ENCODE measurements at regions not wholly inside any gene's neighbourhood (a gene's known extent, or its start where the extent isn't known, plus 50 kb on each side); places are given as distances from the start of the nearest gene placed in this dataset.

GRCh38 chr16:61569028-61569427, 467.2 kb downstream of the CDH8 start:
- no peak for TF ChIP-seq CEBPB (IDR thresholded peaks at IDR 0.05)
- no peak for TF ChIP-seq NFIC (IDR thresholded peaks at IDR 0.05)
- TF ChIP-seq TAF1 (IDR thresholded peaks at IDR 0.05; ENCODE audit: low read depth), result no peak
- TF ChIP-seq RAD21 (IDR thresholded peaks at IDR 0.05; ENCODE audit: low read depth), result no peak
- TF ChIP-seq ZBTB7A (IDR thresholded peaks at IDR 0.05; ENCODE audit: low read depth), result no peak
- no peak for TF ChIP-seq MAX (IDR thresholded peaks at IDR 0.05)
- TF ChIP-seq USF1 (IDR thresholded peaks at IDR 0.05), result no peak
- TF ChIP-seq TEAD4 (IDR thresholded peaks at IDR 0.05), result no peak
- TF ChIP-seq EGR1 (IDR thresholded peaks at IDR 0.05), result no peak
- TF ChIP-seq EP300 (IDR thresholded peaks at IDR 0.05; ENCODE audit: borderline replicate concordance), result no peak
- TF ChIP-seq CREB1 (IDR thresholded peaks at IDR 0.05; ENCODE audit: low read depth), result no peak

- TF ChIP-seq CREB1 (IDR thresholded peaks at IDR 0.05; ENCODE audit: low read depth) (no peak), USF1 (IDR thresholded peaks at IDR 0.05) (no peak), EP300 (IDR thresholded peaks at IDR 0.05; ENCODE audit: borderline replicate concordance) (no peak), EGR1 (IDR thresholded peaks at IDR 0.05) (no peak), YY1 (IDR thresholded peaks at IDR 0.05; ENCODE audit: low read depth) (no peak), ZBTB7A (IDR thresholded peaks at IDR 0.05; ENCODE audit: low read depth) (no peak), NFIC (IDR thresholded peaks at IDR 0.05) (no peak), FOXM1 (IDR thresholded peaks at IDR 0.05; ENCODE audit: borderline replicate concordance, low read depth) (no peak), RAD21 (IDR thresholded peaks at IDR 0.05; ENCODE audit: low read depth) (no peak), CEBPB (IDR thresholded peaks at IDR 0.05) (no peak), TEAD4 (IDR thresholded peaks at IDR 0.05) (no peak), MAX (IDR thresholded peaks at IDR 0.05) (no peak), TCF12 (IDR thresholded peaks at IDR 0.05; ENCODE audit: low read depth) (no peak), REST (IDR thresholded peaks at IDR 0.05; ENCODE audit: low read depth) (no peak), TAF1 (IDR thresholded peaks at IDR 0.05; ENCODE audit: low read depth) (no peak)
Measured at GRCh38 chr16:61564716-61565115, 471.5 kb downstream of the CDH8 start.

GRCh38 chr16:61555718-61556441, 480.4 kb downstream of the CDH8 start:
- no peak for TF ChIP-seq ZBTB7A (IDR thresholded peaks at IDR 0.05; ENCODE audit: low read depth)
- no peak for TF ChIP-seq TAF1 (IDR thresholded peaks at IDR 0.05; ENCODE audit: low read depth)
- no peak for TF ChIP-seq EP300 (IDR thresholded peaks at IDR 0.05; ENCODE audit: borderline replicate concordance)
- no peak for TF ChIP-seq MAX (IDR thresholded peaks at IDR 0.05)
- TF ChIP-seq TEAD4 (IDR thresholded peaks at IDR 0.05), result no peak
- TF ChIP-seq FOXM1 (IDR thresholded peaks at IDR 0.05; ENCODE audit: borderline replicate concordance, low read depth), result no peak
- TF ChIP-seq TCF12 (IDR thresholded peaks at IDR 0.05; ENCODE audit: low read depth), result no peak
- no peak for TF ChIP-seq CREB1 (IDR thresholded peaks at IDR 0.05; ENCODE audit: low read depth)
- TF ChIP-seq NFIC (IDR thresholded peaks at IDR 0.05), result no peak
- TF ChIP-seq EGR1 (IDR thresholded peaks at IDR 0.05), result no peak

GRCh38 chr16:61549327-61549726, 486.9 kb downstream of the CDH8 start:
- TF ChIP-seq ZBTB7A (IDR thresholded peaks at IDR 0.05; ENCODE audit: low read depth), result no peak
- no peak for TF ChIP-seq EP300 (IDR thresholded peaks at IDR 0.05; ENCODE audit: borderline replicate concordance)

GRCh38 chr16:61547626-61548025, 488.6 kb downstream of the CDH8 start:
- TF ChIP-seq ZBTB7A (IDR thresholded peaks at IDR 0.05; ENCODE audit: low read depth) (no peak), RAD21 (IDR thresholded peaks at IDR 0.05; ENCODE audit: low read depth) (no peak), EP300 (IDR thresholded peaks at IDR 0.05; ENCODE audit: borderline replicate concordance) (no peak), REST (IDR thresholded peaks at IDR 0.05; ENCODE audit: low read depth) (no peak), TAF1 (IDR thresholded peaks at IDR 0.05; ENCODE audit: low read depth) (no peak), CREB1 (IDR thresholded peaks at IDR 0.05; ENCODE audit: low read depth) (no peak), USF1 (IDR thresholded peaks at IDR 0.05) (no peak), YY1 (IDR thresholded peaks at IDR 0.05; ENCODE audit: low read depth) (no peak), TCF12 (IDR thresholded peaks at IDR 0.05; ENCODE audit: low read depth) (no peak), EGR1 (IDR thresholded peaks at IDR 0.05) (no peak), FOXM1 (IDR thresholded peaks at IDR 0.05; ENCODE audit: borderline replicate concordance, low read depth) (no peak), TEAD4 (IDR thresholded peaks at IDR 0.05) (no peak), NFIC (IDR thresholded peaks at IDR 0.05) (no peak), CEBPB (IDR thresholded peaks at IDR 0.05) (no peak), MAX (IDR thresholded peaks at IDR 0.05) (no peak)
